DND-41 (cell line): ENCODE measurements at regions not wholly inside any gene's neighbourhood (a gene's known extent, or its start where the extent isn't known, plus 50 kb on each side); places are given as distances from the start of the nearest gene placed in this dataset.

Experiments
- CTCF ChIP-seq: IDR thresholded peaks from 2 replicates; pipeline ENCODE4 v1.5.1; 2012; ENCODE audit warnings: borderline replicate concordance, low read length, moderate library complexity, mild to moderate bottlenecking; ENCODE audit not compliant: poor library complexity, severe bottlenecking; ENCODE audit errors: extremely low read depth
- EZH2 ChIP-seq: IDR thresholded peaks from 3 replicates; pipeline ENCODE4 v1.6.1; 2012; ENCODE audit warnings: borderline replicate concordance, low read depth, mild to moderate bottlenecking, moderate library complexity, low read length, inconsistent platforms; ENCODE audit not compliant: severe bottlenecking

- no peak for TF ChIP-seq CTCF
- TF ChIP-seq EZH2, result no peak
Observed at GRCh38 chr3:101166150-101166549, 154.2 kb downstream of the IMPG2 start.
